Iris pigment epithelial cell (primary cell): ENCODE measurements at regions not wholly inside any gene's neighbourhood (a gene's known extent, or its start where the extent isn't known, plus 50 kb on each side); places are given as distances from the start of the nearest gene placed in this dataset.
"Not testable (repeated sequence)": the region's sequence is repeated elsewhere in the genome, so short reads cannot be mapped to it uniquely, and the experiment has no call there.

Source experiments
- DNase-seq: peaks from one replicate; pipeline ENCODE4 v3.0.0-alpha.2; 2011; ENCODE audit warnings: low read depth

GRCh38 chr5:135776457-135776856 lies 58.0 kb upstream of the SLC25A48 start:
- no peak for DNase-seq

GRCh38 chr5:135761746-135762145 lies 72.7 kb upstream of the SLC25A48 start:
- DNase-seq = no peak

- DNase-seq = no peak
These were observed 75.2 kb upstream of the SLC25A48 start for GRCh38 chr5:135759149-135759784.

GRCh38 chr5:135753990-135754389 lies 80.5 kb upstream of the SLC25A48 start:
- DNase-seq = no peak

GRCh38 chr5:135750506-135750905 lies 84.0 kb upstream of the SLC25A48 start:
- no peak for DNase-seq

- no peak for DNase-seq
These were observed 86.6 kb upstream of the SLC25A48 start for GRCh38 chr5:135747824-135748223.

- no peak for DNase-seq
These were observed 88.5 kb upstream of the SLC25A48 start for GRCh38 chr5:135745897-135746500.

GRCh38 chr5:135743705-135744411 lies 90.6 kb upstream of the SLC25A48 start:
- DNase-seq = no peak

GRCh38 chr5:135743181-135743580 lies 91.3 kb upstream of the SLC25A48 start:
- no peak for DNase-seq

- not testable (repeated sequence) for DNase-seq
These were observed 92.2 kb upstream of the SLC25A48 start for GRCh38 chr5:135742240-135742639.

GRCh38 chr5:135741040-135741439 lies 93.4 kb upstream of the SLC25A48 start:
- no peak for DNase-seq

GRCh38 chr5:135740475-135740874 lies 94.0 kb upstream of the SLC25A48 start:
- DNase-seq = no peak

- DNase-seq = no peak
These were observed 95.0 kb upstream of the SLC25A48 start for GRCh38 chr5:135739383-135739981.

GRCh38 chr5:135738564-135738875 lies 95.9 kb upstream of the SLC25A48 start:
- DNase-seq = no peak

- DNase-seq = no peak
These were observed 96.5 kb upstream of the SLC25A48 start for GRCh38 chr5:135737701-135738563.

- DNase-seq = not testable (repeated sequence)
These were observed 97.5 kb upstream of the SLC25A48 start for GRCh38 chr5:135736952-135737351.

- no peak for DNase-seq
These were observed 98.6 kb upstream of the SLC25A48 start for GRCh38 chr5:135735831-135736230.

- DNase-seq = not testable (repeated sequence)
These were observed 99.5 kb upstream of the SLC25A48 start for GRCh38 chr5:135734956-135735355.

- not testable (repeated sequence) for DNase-seq
These were observed 103.4 kb upstream of the SLC25A48 start for GRCh38 chr5:135731034-135731433.

GRCh38 chr5:135730161-135730560 lies 104.3 kb upstream of the SLC25A48 start:
- not testable (repeated sequence) for DNase-seq

GRCh38 chr5:135729321-135729786 lies 105.1 kb upstream of the SLC25A48 start:
- no peak for DNase-seq

- DNase-seq = no peak
These were observed 109.8 kb upstream of the SLC25A48 start for GRCh38 chr5:135724617-135725016.
